NCI-H524 (cell line): ENCODE measurements at regions not wholly inside any gene's neighbourhood (a gene's known extent, or its start where the extent isn't known, plus 50 kb on each side); places are given as distances from the start of the nearest gene placed in this dataset.
A peak's percentile ranks its signal among the peaks of the same experiment; 100 is the strongest.
"Not testable (repeated sequence)": the region's sequence is repeated elsewhere in the genome, so short reads cannot be mapped to it uniquely, and the experiment has no call there.

Experiments used
- DNase-seq, 2 experiments: peaks; one replicate each; lab custom pipeline; 2025; lab: John Stamatoyannopoulos, UW

GRCh38 chr20:5393218-5393870 lies 76.6 kb upstream of the PROKR2 start:
- peak; percentile 100 for DNase-seq

GRCh38 chr20:5390720-5391119 lies 74.0 kb upstream of the PROKR2 start:
- peak in 1 of 2 experiments; percentile 16 for DNase-seq

GRCh38 chr20:5386846-5387245 lies 70.1 kb upstream of the PROKR2 start:
- not testable (repeated sequence) for DNase-seq

GRCh38 chr20:5381527-5381926 lies 64.8 kb upstream of the PROKR2 start:
- not testable (repeated sequence) for DNase-seq

- DNase-seq: no peak
These were observed 60.7 kb upstream of the PROKR2 start for GRCh38 chr20:5377484-5377883.

- no peak for DNase-seq
These were observed 59.5 kb upstream of the PROKR2 start for GRCh38 chr20:5376228-5376627.

GRCh38 chr20:5374171-5374570 lies 57.4 kb upstream of the PROKR2 start:
- DNase-seq: peak; percentile 40 to 83

- no peak for DNase-seq
These were observed 55.6 kb upstream of the PROKR2 start for GRCh38 chr20:5372371-5372770.

- no peak for DNase-seq
These were observed 52.9 kb upstream of the PROKR2 start for GRCh38 chr20:5369629-5370028.
